H1 (cell line): ENCODE measurements at regions not wholly inside any gene's neighbourhood (a gene's known extent, or its start where the extent isn't known, plus 50 kb on each side); places are given as distances from the start of the nearest gene placed in this dataset.

Source experiments
- FOSL1 ChIP-seq: IDR thresholded peaks from 2 replicates; pipeline ENCODE4 v1.6.1; 2011; ENCODE audit warnings: mild to moderate bottlenecking, low read depth, low read length, moderate library complexity; ENCODE audit not compliant: insufficient read depth
- KDM4A ChIP-seq: IDR thresholded peaks from one replicate; pipeline ENCODE4 v1.7.1; 2012; ENCODE audit warnings: low read depth, mild to moderate bottlenecking, moderate library complexity, low read length, inconsistent platforms; ENCODE audit not compliant: severe bottlenecking
- SIRT6 ChIP-seq: IDR thresholded peaks from one replicate; pipeline ENCODE4 v1.7.1; 2012; ENCODE audit warnings: low read length, inconsistent platforms
- SP2 ChIP-seq: IDR thresholded peaks from 2 replicates; pipeline ENCODE4 v1.6.1; 2012; ENCODE audit warnings: mild to moderate bottlenecking, low read length, inconsistent platforms
- TF ChIP-seq, protein P1 (sequence below): fragments of 300-600 bp; sonication (generic); IDR thresholded peaks from 2 replicates; pipeline ENCODE4 v1.7.1; 2012; ENCODE audit warnings: low read length, moderate library complexity, mild to moderate bottlenecking, inconsistent platforms; ENCODE audit not compliant: insufficient replicate concordance

- TF ChIP-seq, protein P1, sequence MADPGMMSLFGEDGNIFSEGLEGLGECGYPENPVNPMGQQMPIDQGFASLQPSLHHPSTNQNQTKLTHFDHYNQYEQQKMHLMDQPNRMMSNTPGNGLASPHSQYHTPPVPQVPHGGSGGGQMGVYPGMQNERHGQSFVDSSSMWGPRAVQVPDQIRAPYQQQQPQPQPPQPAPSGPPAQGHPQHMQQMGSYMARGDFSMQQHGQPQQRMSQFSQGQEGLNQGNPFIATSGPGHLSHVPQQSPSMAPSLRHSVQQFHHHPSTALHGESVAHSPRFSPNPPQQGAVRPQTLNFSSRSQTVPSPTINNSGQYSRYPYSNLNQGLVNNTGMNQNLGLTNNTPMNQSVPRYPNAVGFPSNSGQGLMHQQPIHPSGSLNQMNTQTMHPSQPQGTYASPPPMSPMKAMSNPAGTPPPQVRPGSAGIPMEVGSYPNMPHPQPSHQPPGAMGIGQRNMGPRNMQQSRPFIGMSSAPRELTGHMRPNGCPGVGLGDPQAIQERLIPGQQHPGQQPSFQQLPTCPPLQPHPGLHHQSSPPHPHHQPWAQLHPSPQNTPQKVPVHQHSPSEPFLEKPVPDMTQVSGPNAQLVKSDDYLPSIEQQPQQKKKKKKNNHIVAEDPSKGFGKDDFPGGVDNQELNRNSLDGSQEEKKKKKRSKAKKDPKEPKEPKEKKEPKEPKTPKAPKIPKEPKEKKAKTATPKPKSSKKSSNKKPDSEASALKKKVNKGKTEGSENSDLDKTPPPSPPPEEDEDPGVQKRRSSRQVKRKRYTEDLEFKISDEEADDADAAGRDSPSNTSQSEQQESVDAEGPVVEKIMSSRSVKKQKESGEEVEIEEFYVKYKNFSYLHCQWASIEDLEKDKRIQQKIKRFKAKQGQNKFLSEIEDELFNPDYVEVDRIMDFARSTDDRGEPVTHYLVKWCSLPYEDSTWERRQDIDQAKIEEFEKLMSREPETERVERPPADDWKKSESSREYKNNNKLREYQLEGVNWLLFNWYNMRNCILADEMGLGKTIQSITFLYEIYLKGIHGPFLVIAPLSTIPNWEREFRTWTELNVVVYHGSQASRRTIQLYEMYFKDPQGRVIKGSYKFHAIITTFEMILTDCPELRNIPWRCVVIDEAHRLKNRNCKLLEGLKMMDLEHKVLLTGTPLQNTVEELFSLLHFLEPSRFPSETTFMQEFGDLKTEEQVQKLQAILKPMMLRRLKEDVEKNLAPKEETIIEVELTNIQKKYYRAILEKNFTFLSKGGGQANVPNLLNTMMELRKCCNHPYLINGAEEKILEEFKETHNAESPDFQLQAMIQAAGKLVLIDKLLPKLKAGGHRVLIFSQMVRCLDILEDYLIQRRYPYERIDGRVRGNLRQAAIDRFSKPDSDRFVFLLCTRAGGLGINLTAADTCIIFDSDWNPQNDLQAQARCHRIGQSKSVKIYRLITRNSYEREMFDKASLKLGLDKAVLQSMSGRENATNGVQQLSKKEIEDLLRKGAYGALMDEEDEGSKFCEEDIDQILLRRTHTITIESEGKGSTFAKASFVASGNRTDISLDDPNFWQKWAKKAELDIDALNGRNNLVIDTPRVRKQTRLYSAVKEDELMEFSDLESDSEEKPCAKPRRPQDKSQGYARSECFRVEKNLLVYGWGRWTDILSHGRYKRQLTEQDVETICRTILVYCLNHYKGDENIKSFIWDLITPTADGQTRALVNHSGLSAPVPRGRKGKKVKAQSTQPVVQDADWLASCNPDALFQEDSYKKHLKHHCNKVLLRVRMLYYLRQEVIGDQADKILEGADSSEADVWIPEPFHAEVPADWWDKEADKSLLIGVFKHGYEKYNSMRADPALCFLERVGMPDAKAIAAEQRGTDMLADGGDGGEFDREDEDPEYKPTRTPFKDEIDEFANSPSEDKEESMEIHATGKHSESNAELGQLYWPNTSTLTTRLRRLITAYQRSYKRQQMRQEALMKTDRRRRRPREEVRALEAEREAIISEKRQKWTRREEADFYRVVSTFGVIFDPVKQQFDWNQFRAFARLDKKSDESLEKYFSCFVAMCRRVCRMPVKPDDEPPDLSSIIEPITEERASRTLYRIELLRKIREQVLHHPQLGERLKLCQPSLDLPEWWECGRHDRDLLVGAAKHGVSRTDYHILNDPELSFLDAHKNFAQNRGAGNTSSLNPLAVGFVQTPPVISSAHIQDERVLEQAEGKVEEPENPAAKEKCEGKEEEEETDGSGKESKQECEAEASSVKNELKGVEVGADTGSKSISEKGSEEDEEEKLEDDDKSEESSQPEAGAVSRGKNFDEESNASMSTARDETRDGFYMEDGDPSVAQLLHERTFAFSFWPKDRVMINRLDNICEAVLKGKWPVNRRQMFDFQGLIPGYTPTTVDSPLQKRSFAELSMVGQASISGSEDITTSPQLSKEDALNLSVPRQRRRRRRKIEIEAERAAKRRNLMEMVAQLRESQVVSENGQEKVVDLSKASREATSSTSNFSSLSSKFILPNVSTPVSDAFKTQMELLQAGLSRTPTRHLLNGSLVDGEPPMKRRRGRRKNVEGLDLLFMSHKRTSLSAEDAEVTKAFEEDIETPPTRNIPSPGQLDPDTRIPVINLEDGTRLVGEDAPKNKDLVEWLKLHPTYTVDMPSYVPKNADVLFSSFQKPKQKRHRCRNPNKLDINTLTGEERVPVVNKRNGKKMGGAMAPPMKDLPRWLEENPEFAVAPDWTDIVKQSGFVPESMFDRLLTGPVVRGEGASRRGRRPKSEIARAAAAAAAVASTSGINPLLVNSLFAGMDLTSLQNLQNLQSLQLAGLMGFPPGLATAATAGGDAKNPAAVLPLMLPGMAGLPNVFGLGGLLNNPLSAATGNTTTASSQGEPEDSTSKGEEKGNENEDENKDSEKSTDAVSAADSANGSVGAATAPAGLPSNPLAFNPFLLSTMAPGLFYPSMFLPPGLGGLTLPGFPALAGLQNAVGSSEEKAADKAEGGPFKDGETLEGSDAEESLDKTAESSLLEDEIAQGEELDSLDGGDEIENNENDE, result no peak
- no peak for TF ChIP-seq SIRT6
- no peak for TF ChIP-seq KDM4A
- no peak for TF ChIP-seq FOSL1
- TF ChIP-seq SP2, result no peak
Observed at GRCh38 chr3:110741891-110742290, 329.7 kb upstream of the NECTIN3 start (continued).
